IgD-negative memory B cell (primary cell): ENCODE measurements at regions not wholly inside any gene's neighbourhood (a gene's known extent, or its start where the extent isn't known, plus 50 kb on each side); places are given as distances from the start of the nearest gene placed in this dataset.
"Not testable (repeated sequence)": the region's sequence is repeated elsewhere in the genome, so short reads cannot be mapped to it uniquely, and the experiment has no call there.

ENCODE experiments used
- H3K27ac Mint-ChIP-seq, 3 donors: one replicate each; pipeline ENCODE4 v1.8.0; 2020 to 2022; ENCODE audit warnings: mild to moderate bottlenecking in 3 of 3, mixed read lengths in 3 of 3, moderate library complexity in 1 of 3
- H3K27me3 Mint-ChIP-seq: one replicate; pipeline ENCODE4 v1.8.0; 2021; ENCODE audit warnings: mixed read lengths
- H3K36me3 Mint-ChIP-seq: one replicate; pipeline ENCODE4 v1.8.0; 2020; ENCODE audit warnings: mild to moderate bottlenecking, mixed read lengths
- H3K4me1 Mint-ChIP-seq, 3 donors: one replicate each; pipeline ENCODE4 v1.8.0; 2020 to 2022; ENCODE audit warnings: mixed read lengths in 3 of 3, mild to moderate bottlenecking in 1 of 3
- H3K4me3 Mint-ChIP-seq, 4 donors: one replicate each; pipeline ENCODE4 v1.8.0; 2020 to 2022; ENCODE audit warnings: mild to moderate bottlenecking in 4 of 4, mixed read lengths in 4 of 4, moderate library complexity in 3 of 4
- H3K9me3 Mint-ChIP-seq, 3 donors: one replicate each; pipeline ENCODE4 v1.8.0; 2020 to 2021; ENCODE audit warnings: mixed read lengths in 3 of 3, mild to moderate bottlenecking in 1 of 3

DNA sequence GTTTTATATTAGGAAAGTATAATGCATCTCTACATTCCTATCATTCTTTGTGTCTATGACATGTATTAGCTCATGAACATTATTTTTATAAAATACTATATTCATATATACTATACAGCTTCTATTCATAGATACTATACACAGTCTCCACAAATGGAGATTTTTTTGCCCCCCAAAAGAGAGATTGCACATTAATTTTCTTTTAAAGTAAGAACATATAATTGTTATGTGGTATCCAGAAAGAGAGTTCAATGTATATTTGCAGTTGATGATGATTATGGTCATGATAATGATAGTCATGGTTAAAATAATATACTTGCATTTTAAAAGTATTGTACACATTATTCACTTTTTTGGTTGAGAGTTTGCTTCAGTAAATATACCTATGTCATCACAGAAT is 445.3 kb downstream of the DSC3 start:
- Mint-ChIP-seq H3K27me3 (no peaks in the 10 kb centered on the region), H3K4me1 (no peaks in the 10 kb centered on the region), H3K9me3 (peaks cover 2 to 11% (median 4%) of the 10 kb centered on the region in 3 donors), H3K4me3 (no peak overlapping the region), H3K36me3 (no peaks in the 10 kb centered on the region), H3K27ac (no peak overlapping the region)

DNA sequence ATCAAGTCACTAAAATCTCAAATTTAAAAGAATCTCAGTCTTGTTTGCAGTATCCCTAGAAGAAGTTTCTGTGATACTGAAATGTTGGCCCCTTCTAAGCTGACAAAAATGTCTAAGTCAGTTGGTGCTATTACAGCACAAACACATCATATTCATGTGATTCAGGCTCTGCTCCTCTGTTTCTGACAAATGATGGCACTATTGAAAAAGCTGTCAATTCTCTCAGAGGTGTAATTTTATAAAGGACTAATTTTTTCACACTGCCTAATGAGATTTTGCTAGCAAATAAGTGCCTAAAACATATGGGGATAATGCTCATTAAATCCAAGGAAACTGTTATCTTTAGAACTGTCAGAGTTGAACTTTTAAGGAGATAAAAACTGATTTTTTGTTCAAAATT is 445.9 kb downstream of the DSC3 start:
- H3K4me1 Mint-ChIP-seq: no peaks in the 10 kb centered on the region
- H3K9me3 Mint-ChIP-seq: peaks cover 2 to 11% (median 4%) of the 10 kb centered on the region in 3 donors
- H3K36me3 Mint-ChIP-seq: no peaks in the 10 kb centered on the region
- H3K27me3 Mint-ChIP-seq: no peaks in the 10 kb centered on the region
- no peak overlapping the region for H3K4me3 Mint-ChIP-seq
- H3K27ac Mint-ChIP-seq: no peak overlapping the region

DNA sequence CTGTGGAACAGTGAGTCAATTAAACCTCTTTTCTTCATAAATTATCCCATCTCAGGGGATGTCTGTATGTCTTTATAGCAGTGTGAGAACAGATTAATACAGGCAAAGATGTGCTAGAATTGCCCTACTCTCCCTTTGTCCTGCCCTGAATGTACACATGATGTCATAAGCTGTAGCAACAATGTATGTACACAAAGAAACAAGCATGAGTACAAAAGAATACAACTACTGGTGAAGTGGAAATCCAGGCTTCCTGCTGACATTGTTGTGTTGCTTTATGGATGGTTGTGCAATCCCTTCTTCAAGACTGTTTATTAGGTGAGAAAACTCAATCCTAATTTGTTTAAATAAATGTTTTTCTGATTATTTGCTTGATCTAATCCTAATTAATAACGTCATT is 446.6 kb downstream of the DSC3 start:
- peaks cover 2 to 13% (median 5%) of the 10 kb centered on the region in 3 donors for H3K9me3 Mint-ChIP-seq
- H3K4me1 Mint-ChIP-seq: no peaks in the 10 kb centered on the region
- H3K27me3 Mint-ChIP-seq: no peaks in the 10 kb centered on the region
- no peak overlapping the region for H3K4me3 Mint-ChIP-seq
- no peak overlapping the region for H3K27ac Mint-ChIP-seq
- H3K36me3 Mint-ChIP-seq: no peaks in the 10 kb centered on the region

DNA sequence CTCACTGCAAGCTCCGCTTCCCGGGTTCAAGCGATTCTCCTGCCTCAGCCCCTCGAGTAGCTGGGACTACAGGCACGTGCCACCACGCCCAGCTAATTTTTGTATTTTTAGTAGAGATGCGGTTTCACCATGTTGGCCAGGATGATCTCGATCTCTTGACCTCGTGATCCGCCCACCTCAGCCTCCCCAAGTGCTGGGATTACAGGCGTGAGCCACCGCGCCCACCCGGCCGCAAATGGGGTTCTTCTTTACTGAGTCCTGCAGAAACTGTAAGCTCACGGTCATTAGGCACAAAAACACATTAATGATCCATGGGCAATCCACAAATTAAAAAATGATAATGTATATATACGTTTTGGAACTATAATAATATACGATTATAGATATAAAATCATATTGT is 447.6 kb downstream of the DSC3 start:
- not testable (repeated sequence) for H3K4me3 Mint-ChIP-seq, H3K4me1 Mint-ChIP-seq, H3K27ac Mint-ChIP-seq, H3K27me3 Mint-ChIP-seq, H3K36me3 Mint-ChIP-seq
- peaks cover 2 to 14% (median 6%) of the 10 kb centered on the region in 3 donors for H3K9me3 Mint-ChIP-seq

DNA sequence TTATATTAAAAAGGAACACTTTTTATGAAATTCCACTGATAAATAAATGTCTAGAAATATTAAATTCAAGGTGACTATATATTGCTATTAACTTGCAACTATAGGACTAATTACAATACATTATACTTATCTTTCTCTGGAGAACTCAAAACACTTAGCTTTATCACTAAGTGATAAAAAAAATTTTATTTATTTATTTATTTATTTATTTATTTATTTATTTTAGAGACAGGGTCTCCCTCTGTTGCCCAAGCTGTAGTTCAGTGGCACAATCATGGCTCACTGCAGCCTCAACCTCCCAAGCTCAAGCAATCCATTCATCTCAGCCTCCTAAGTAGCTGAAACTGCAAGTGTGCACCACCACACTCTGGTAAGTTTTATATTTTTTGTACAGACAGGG is 451.1 kb downstream of the DSC3 start:
- no peaks in the 10 kb centered on the region for H3K27me3 Mint-ChIP-seq
- no peaks in the 10 kb centered on the region for H3K36me3 Mint-ChIP-seq
- H3K4me1 Mint-ChIP-seq: no peaks in the 10 kb centered on the region
- no peak overlapping the region for H3K4me3 Mint-ChIP-seq
- no peak overlapping the region for H3K27ac Mint-ChIP-seq
- peaks cover 2 to 14% (median 8%) of the 10 kb centered on the region in 3 donors for H3K9me3 Mint-ChIP-seq

DNA sequence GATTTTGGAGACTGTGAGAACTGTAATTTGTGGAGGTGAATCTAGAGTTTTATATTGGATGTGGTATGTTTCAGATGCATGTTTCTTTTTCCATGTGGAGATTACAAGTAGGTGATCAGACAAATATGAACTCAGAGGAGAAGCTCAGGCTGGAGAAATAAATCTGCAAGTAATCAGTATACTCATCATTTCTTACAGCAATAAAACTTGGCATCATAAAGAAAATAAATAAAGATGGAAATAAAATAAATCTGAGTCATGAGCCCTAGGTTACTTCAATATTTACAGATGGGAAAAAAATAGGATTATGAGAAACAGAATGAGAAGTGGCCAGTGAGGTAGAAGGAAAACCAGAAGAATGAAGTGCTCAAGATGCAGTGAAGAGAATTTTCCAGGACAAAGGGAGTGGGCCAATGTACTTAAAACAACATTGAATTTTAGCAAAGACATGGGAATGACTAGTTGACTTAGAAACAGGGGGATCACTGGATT is 453.8 kb downstream of the DSC3 start:
- no peak overlapping the region for H3K4me3 Mint-ChIP-seq
- H3K36me3 Mint-ChIP-seq: no peaks in the 10 kb centered on the region
- no peaks in the 10 kb centered on the region for H3K4me1 Mint-ChIP-seq
- no peaks in the 10 kb centered on the region for H3K27me3 Mint-ChIP-seq
- no peak overlapping the region for H3K27ac Mint-ChIP-seq
- H3K9me3 Mint-ChIP-seq: peaks cover 2 to 7% (median 5%) of the 10 kb centered on the region in 3 donors

DNA sequence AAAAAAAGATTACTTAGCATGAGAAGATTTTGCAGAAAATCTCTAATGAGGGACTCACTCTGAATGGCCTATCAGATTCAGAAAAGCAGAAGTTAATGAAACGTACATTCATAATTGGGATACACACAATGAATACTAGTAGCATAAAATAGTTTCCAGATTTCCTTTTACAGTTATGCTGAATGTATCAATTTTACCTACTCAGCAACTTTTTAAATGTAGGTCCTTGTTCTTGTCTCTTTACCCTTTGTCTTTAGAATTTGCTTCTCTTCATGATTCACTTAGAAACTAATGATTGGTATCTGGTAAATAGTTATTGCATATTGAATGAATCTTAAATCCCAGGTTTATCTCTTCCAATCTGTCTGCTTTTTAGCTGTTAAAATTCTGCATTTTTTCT is 458.8 kb downstream of the DSC3 start:
- no peak overlapping the region for H3K4me3 Mint-ChIP-seq
- H3K36me3 Mint-ChIP-seq: no peaks in the 10 kb centered on the region
- H3K4me1 Mint-ChIP-seq: no peaks in the 10 kb centered on the region
- H3K27ac Mint-ChIP-seq: no peak overlapping the region
- H3K27me3 Mint-ChIP-seq: no peaks in the 10 kb centered on the region
- H3K9me3 Mint-ChIP-seq: peaks cover 0 to 5% (median 3%) of the 10 kb centered on the region in 3 donors

DNA sequence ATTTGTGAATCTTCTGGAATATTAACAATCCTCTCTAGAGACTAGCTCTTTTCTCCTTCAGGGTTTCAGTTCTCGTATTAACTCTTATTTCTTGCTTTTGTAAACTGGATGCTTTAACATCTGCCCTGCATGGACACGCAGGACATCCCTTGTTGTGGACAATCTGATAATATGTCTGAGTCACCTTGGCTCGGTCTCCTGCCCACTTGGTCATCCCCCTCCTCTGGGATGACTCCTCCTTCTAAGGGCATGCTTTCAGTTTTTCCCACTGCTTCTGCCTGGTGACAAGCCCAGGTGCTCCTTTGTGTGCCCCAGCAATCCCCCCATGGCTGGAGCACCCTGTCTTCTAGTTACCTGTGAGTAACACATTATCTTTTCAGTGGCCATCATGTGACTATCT is 460.5 kb downstream of the DSC3 start:
- H3K4me1 Mint-ChIP-seq: no peaks in the 10 kb centered on the region
- H3K36me3 Mint-ChIP-seq: no peaks in the 10 kb centered on the region
- peaks cover 0 to 9% (median 2%) of the 10 kb centered on the region in 3 donors for H3K9me3 Mint-ChIP-seq
- H3K27ac Mint-ChIP-seq: no peak overlapping the region
- H3K4me3 Mint-ChIP-seq: no peak overlapping the region
- no peaks in the 10 kb centered on the region for H3K27me3 Mint-ChIP-seq

DNA sequence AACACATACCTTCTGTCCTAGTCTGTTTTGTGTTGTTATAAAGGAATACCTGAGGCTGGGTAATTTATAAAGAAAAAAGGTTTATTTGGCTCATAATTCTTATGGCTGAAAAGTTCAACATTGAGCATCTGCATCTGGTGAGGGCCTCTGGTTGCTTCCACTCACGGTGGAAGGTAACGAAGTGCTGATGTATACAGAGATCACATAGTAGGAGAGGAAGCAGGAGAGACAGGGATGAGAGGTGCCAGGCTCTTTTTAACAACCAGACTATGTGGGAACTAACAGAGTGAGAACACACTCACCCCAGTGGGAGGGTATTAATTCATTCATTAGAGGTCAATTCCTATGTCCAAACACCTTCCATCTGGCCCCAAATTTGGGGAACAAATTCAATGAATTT is 463.8 kb downstream of the DSC3 start:
- Mint-ChIP-seq H3K36me3 (no peaks in the 10 kb centered on the region), H3K4me3 (no peak overlapping the region), H3K4me1 (no peaks in the 10 kb centered on the region), H3K27me3 (no peaks in the 10 kb centered on the region), H3K27ac (no peak overlapping the region), H3K9me3 (peaks cover 0 to 11% (median 2%) of the 10 kb centered on the region in 3 donors)

DNA sequence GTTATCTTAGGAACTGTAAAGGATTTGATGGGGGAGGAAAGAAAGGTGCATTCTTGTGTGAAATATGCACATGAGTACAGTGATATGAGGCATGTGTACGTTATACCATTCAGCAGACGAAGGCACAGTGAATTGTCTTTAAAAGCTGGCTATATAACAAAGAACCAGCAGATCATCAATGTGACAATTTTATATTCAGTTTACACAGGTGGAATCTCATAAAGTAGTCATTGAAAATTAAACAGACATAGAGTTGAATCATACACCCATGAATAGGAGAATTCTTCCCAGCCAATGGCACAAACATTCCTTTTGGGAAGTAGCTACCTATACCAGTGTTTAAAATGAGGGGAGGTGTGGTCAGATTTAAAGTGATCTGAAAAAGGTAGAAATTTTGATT is 470.3 kb downstream of the DSC3 start:
- Mint-ChIP-seq H3K9me3 (peaks cover 2 to 14% (median 3%) of the 10 kb centered on the region in 3 donors), H3K36me3 (no peaks in the 10 kb centered on the region), H3K27ac (no peak overlapping the region), H3K4me1 (no peaks in the 10 kb centered on the region), H3K4me3 (no peak overlapping the region), H3K27me3 (no peaks in the 10 kb centered on the region)

DNA sequence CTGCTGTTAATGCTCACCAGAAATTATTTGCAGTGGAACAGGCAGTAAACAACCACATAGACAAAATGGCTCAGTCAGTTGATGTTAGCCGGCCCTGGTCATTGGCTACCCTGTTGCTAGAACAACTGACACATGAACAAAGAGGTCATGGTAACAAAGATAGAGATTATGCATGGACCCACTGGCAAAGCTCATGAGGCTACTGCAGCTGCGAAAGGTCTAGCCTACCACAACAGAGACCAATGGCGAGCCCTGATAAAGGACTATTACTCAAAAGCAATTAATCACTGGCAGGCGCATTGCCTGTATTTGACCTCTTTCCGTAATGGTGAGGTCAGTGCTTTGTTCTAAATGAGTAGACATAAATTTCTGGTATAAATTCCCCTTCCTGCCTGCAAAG is 474.2 kb downstream of the DSC3 start:
- Mint-ChIP-seq H3K4me3 (no peak overlapping the region), H3K27ac (no peak overlapping the region), H3K4me1 (no peaks in the 10 kb centered on the region), H3K36me3 (no peaks in the 10 kb centered on the region), H3K9me3 (peaks cover 2 to 9% (median 6%) of the 10 kb centered on the region in 3 donors), H3K27me3 (no peaks in the 10 kb centered on the region)

DNA sequence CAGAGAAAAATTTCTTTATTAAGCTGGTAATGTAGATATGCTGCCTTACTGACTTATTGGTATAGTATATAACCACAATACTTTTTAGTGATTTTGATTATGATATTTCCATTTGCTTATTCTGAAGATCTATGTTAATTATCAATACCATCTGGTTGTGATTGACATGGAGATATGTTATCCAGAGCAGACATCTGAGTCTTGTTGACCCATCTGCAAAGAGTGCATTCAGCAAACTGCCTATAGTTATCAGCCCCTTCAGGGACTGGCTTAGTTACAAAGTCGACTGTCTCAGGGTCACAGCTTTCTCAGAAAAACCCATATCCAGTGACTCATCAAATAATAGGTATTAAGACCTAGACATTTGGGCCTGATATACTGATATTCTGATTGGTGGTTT is 475.7 kb downstream of the DSC3 start:
- peaks cover 2 to 10% (median 6%) of the 10 kb centered on the region in 3 donors for H3K9me3 Mint-ChIP-seq
- H3K36me3 Mint-ChIP-seq: no peaks in the 10 kb centered on the region
- no peak overlapping the region for H3K4me3 Mint-ChIP-seq
- H3K4me1 Mint-ChIP-seq: no peaks in the 10 kb centered on the region
- H3K27me3 Mint-ChIP-seq: no peaks in the 10 kb centered on the region
- no peak overlapping the region for H3K27ac Mint-ChIP-seq

DNA sequence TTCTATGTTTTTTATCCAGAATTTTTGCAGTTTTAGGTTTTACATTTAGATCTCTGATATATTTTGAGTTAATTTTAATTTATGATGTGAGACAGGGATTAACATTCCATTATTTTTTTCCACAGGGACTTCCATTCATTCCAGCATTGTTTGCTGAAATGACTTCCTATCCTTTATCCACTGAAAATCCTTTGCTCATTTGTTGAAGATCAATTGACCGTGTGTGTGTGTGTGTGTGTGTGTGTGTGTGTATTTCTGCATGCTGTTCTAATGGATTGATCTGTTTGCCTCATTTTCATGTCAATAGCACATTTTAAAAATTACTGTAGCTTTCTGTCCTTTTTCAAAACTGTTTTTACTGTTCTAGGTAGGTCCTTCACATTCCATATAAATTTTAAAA is 480.3 kb downstream of the DSC3 start:
- no peaks in the 10 kb centered on the region for H3K27me3 Mint-ChIP-seq

DNA sequence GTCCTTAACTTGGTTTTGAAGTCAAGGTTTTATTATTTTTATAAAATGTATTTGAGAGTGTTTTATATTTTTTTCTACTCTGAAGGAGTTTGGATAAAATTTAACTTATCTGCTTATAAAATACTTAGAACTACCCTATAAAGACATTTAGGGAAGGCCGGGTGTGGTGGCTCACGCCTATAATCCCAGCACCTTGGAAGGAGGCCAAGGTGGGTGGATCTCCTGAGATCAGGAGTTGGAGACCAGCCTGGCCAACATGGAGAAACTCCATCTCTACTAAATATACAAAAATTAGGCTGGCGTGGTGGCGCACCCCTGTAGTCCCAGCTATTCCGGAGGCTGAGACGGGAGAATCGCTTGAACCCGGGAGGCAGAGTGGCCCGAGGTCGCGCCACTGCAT is 486.4 kb downstream of the DSC3 start:
- Mint-ChIP-seq H3K4me1 (no peaks in the 10 kb centered on the region), H3K36me3 (no peaks in the 10 kb centered on the region), H3K27me3 (no peaks in the 10 kb centered on the region), H3K27ac (no peak overlapping the region), H3K9me3 (peaks cover 0 to 4% (median 3%) of the 10 kb centered on the region in 3 donors), H3K4me3 (no peak overlapping the region)

More for the DNA sequence above, 480.3 kb downstream of the DSC3 start:
- Mint-ChIP-seq H3K9me3 (peaks cover 0 to 9% (median 5%) of the 10 kb centered on the region in 3 donors), H3K4me1 (no peaks in the 10 kb centered on the region), H3K27ac (no peak overlapping the region), H3K36me3 (no peaks in the 10 kb centered on the region), H3K4me3 (no peak overlapping the region)

DNA sequence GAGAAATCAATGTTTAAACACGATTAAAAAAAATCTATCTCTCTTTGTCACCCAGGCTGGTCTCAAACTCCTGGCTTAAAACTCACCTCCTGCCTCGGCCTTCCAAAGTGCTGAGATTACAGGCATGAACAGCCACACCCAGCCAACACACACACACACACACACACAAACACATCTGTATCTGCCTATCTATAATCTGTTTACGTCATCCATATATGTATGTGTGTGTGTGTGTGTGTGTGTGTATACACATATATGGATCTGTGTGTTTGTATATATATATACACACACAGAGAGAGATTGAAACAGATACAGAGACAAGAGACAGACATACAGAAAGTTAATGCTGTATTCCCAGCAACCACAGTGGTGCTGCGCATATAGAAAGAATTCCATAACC is 497.1 kb downstream of the DSC3 start:
- Mint-ChIP-seq H3K27me3 (no peaks in the 10 kb centered on the region), H3K4me1 (no peaks in the 10 kb centered on the region), H3K27ac (no peak overlapping the region), H3K9me3 (peaks cover 2 to 13% (median 4%) of the 10 kb centered on the region in 3 donors), H3K36me3 (peaks cover 1% of the 10 kb centered on the region), H3K4me3 (no peak overlapping the region)

DNA sequence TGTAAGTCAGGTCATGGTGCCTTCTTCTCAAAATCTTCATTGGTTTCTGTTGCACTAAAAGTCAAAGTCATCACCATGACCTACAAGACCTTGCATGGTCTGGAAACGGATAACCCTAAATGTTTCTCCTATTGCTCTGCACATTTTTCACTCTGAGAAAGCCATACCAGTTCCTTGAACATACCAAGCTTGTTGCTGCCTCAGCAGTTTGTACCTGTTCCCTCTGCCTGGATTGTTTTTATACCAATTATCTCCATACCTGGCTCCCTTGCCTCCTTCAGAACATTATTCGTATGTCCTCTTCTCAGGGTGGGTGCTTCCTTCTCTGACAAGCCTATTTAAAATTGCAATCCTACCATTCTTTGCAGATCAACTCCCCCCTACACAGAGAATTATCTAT is 498.4 kb downstream of the DSC3 start:
- Mint-ChIP-seq H3K27me3 (no peaks in the 10 kb centered on the region), H3K27ac (no peak overlapping the region), H3K4me3 (no peak overlapping the region), H3K9me3 (peaks cover 2 to 13% (median 5%) of the 10 kb centered on the region in 3 donors), H3K36me3 (peaks cover 1% of the 10 kb centered on the region), H3K4me1 (no peaks in the 10 kb centered on the region)

DNA sequence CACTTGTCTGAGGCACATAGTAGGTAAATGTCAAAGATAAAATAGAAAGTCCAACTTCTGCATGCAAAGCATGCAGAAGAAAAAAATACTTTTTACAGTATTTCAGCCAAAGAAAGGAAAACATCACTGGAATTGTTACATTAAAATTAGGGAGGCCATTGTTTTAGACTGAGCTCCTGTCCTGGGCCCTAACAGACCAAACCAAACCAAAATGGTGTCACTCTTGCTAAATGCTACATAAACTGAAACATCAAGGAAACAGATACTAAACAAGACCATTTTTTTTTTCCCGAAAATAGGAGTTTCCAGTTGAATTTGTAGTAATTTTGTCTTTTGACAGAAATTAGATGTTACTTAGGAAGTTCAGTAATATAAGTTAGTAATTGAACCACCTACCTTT is 508.8 kb downstream of the DSC3 start:
- Mint-ChIP-seq H3K4me1 (peaks cover 0 to 1% (median 0%) of the 10 kb centered on the region in 3 donors), H3K27ac (no peak overlapping the region), H3K9me3 (peaks cover 0 to 11% (median 3%) of the 10 kb centered on the region in 3 donors)

More for the DNA sequence above, 508.8 kb downstream of the DSC3 start:
- Mint-ChIP-seq H3K4me3 (no peak overlapping the region), H3K36me3 (no peaks in the 10 kb centered on the region), H3K27me3 (no peaks in the 10 kb centered on the region)
